GM21526 (cell line): ENCODE measurements at regions not wholly inside any gene's neighbourhood (a gene's known extent, or its start where the extent isn't known, plus 50 kb on each side); places are given as distances from the start of the nearest gene placed in this dataset.
"Not testable (repeated sequence)": the region's sequence is repeated elsewhere in the genome, so short reads cannot be mapped to it uniquely, and the experiment has no call there.

ENCODE experiments used
- ATAC-seq: cut with Tn5 transposase; IDR thresholded peaks from one replicate; pipeline ENCODE4 v1.9.1; 2021; ENCODE audit warnings: moderate library complexity; ENCODE audit not compliant: unreplicated experiment, low FRiP score

- ATAC-seq: no peak
Measured at GRCh38 chr6:25150031-25150430, 129.1 kb upstream of the CARMIL1 start.

GRCh38 chr6:25150863-25151262, 128.3 kb upstream of the CARMIL1 start:
- ATAC-seq: no peak

- no peak for ATAC-seq
Measured at GRCh38 chr6:25153079-25153478, 126.1 kb upstream of the CARMIL1 start.

- no peak for ATAC-seq
Measured at GRCh38 chr6:25154034-25154596, 125.1 kb upstream of the CARMIL1 start.

- no peak for ATAC-seq
Measured at GRCh38 chr6:25155211-25155610, 124.0 kb upstream of the CARMIL1 start.

- ATAC-seq: no peak
Measured at GRCh38 chr6:25156123-25156522, 123.1 kb upstream of the CARMIL1 start.

- ATAC-seq: no peak
Measured at GRCh38 chr6:25157183-25157582, 122.0 kb upstream of the CARMIL1 start.

GRCh38 chr6:25157842-25158241, 121.3 kb upstream of the CARMIL1 start:
- no peak for ATAC-seq

- not testable (repeated sequence) for ATAC-seq
Measured at GRCh38 chr6:25160134-25160533, 119.0 kb upstream of the CARMIL1 start.

GRCh38 chr6:25165177-25165576, 114.0 kb upstream of the CARMIL1 start:
- no peak for ATAC-seq

- no peak for ATAC-seq
Measured at GRCh38 chr6:25165800-25166199, 113.4 kb upstream of the CARMIL1 start.

- ATAC-seq: no peak
Measured at GRCh38 chr6:25166955-25167748, 112.0 kb upstream of the CARMIL1 start.

GRCh38 chr6:25167961-25168360, 111.2 kb upstream of the CARMIL1 start:
- no peak for ATAC-seq

GRCh38 chr6:25168637-25169036, 110.5 kb upstream of the CARMIL1 start:
- ATAC-seq: no peak

GRCh38 chr6:25169553-25169952, 109.6 kb upstream of the CARMIL1 start:
- ATAC-seq: no peak

GRCh38 chr6:25169961-25170360, 109.2 kb upstream of the CARMIL1 start:
- no peak for ATAC-seq

GRCh38 chr6:25170640-25171039, 108.5 kb upstream of the CARMIL1 start:
- ATAC-seq: no peak

GRCh38 chr6:25171301-25171700, 107.9 kb upstream of the CARMIL1 start:
- no peak for ATAC-seq

GRCh38 chr6:25172819-25173218, 106.4 kb upstream of the CARMIL1 start:
- ATAC-seq: no peak

- no peak for ATAC-seq
Measured at GRCh38 chr6:25173246-25173645, 105.9 kb upstream of the CARMIL1 start.

GRCh38 chr6:25173951-25174474, 105.2 kb upstream of the CARMIL1 start:
- ATAC-seq: no peak

- no peak for ATAC-seq
Measured at GRCh38 chr6:25174678-25175077, 104.5 kb upstream of the CARMIL1 start.
